ENCODE measurements at regions not wholly inside any gene's neighbourhood (a gene's known extent, or its start where the extent isn't known, plus 50 kb on each side); places are given as distances from the start of the nearest gene placed in this dataset.

DNA sequence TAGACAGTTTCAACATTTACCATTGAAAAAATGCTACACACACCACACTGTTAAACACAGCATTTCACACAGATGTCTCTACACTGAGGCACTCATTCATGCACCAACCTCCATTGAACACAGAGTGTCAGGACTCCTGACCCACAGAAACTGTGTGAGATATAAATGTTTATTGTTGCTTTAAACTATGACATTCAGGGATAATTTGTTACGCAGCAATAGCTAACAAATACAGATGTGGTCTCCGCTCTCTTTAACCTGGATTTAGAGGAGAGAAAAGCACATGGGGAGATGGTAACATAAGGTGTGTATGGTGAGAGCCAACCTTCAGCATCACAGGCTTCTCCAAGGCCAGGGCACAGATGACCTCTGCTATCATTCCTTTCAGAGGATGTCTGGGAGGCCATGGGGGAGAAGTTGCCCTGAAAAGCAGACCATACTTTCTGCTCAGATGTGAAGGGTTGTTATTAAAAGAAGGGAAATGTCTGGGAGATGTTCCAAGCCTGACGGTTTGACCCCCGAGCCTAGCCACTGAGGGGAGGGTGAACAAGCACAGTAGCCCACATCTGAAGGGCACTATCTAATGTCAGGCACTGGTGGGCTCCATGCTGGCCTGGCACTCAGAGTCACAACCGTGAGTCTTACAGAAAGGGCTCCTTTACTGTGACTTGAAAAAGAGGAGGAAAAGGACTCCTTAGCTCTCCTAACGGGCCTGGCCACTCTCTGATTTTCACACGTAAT lies 284.5 kb upstream of the TLE3 start:
- no peak overlapping the region for H3K4me3 ChIP-seq (ENCODE audit: low read depth, low read length)
- no peak for DNase-seq (ENCODE audit: low read depth)
- TF ChIP-seq CTCF (IDR thresholded peaks at IDR 0.05; ENCODE audit: insufficient read depth, low read length, poor library complexity, severe bottlenecking) = no peak
- peaks cover 2% of the 10 kb centered on the region for H3K27me3 ChIP-seq (ENCODE audit: control insufficient read depth, insufficient read depth, low read length)
- no peaks in the 10 kb centered on the region for H3K36me3 ChIP-seq (ENCODE audit: control insufficient read depth, insufficient read depth, low read length)

- Histone ChIP-seq H3K4me3 (ENCODE audit: low read depth, low read length) (no peak overlapping the region), H3K36me3 (ENCODE audit: control insufficient read depth, insufficient read depth, low read length) (no peaks in the 10 kb centered on the region), H3K27me3 (ENCODE audit: control insufficient read depth, insufficient read depth, low read length) (peaks cover 2% of the 10 kb centered on the region)
- TF ChIP-seq CTCF (IDR thresholded peaks at IDR 0.05; ENCODE audit: insufficient read depth, low read length, poor library complexity, severe bottlenecking) = no peak
- DNase-seq (ENCODE audit: low read depth) = no peak
These were observed 282.5 kb upstream of the TLE3 start for GRCh38 chr15:70379938-70380883.

- Histone ChIP-seq H3K4me3 (ENCODE audit: low read depth, low read length) (no peak overlapping the region), H3K27me3 (ENCODE audit: control insufficient read depth, insufficient read depth, low read length) (peaks cover 2% of the 10 kb centered on the region), H3K36me3 (ENCODE audit: control insufficient read depth, insufficient read depth, low read length) (no peaks in the 10 kb centered on the region)
- TF ChIP-seq CTCF (IDR thresholded peaks at IDR 0.05; ENCODE audit: insufficient read depth, low read length, poor library complexity, severe bottlenecking) = no peak
- DNase-seq (ENCODE audit: low read depth) = no peak
These were observed 281.4 kb upstream of the TLE3 start for GRCh38 chr15:70379134-70379533.

DNA sequence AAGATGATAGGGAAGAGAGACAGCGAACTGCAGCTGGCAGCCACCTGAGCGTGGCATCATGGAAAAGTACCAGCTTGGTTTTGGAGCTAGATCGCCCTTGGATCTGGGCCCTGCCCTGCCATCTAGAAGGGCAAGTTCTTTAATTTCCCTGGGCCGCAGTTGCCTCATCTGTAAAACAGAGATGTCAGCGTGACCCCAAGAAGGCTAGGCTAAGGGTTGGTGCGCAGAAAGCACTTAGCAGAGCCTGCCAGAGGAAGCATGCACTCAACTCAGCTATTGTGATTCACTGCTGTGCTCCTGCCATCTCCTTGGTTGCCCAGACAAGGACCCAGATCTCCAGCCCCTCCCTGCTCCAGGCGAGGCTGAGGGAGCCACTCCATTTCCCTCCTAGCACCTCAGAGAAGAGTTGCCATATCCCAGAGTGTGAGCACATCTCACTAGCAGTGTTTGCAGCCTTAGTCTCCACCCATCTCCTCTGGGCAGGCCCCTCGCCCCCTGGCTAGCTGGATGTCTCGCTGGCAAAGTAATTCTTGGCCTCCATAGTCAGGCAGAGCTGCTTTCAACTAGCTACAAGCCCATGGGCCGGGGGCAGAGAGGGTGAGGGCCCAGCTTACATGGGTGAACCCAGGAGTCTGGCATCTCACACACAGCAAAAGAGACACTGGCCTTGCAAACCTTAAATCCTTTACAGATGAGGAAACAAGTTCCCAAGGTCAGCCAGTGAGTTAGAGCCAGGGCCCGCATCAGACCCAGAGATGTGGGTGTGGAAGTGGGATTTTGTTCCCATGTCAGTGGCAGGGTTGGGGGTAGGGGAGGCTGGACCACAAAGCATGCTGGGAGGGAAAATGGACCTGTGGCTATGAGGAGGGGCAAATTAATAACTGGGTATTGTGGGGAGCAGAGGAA lies 280.7 kb upstream of the TLE3 start:
- Histone ChIP-seq H3K36me3 (ENCODE audit: control insufficient read depth, insufficient read depth, low read length) (no peaks in the 10 kb centered on the region), H3K27me3 (ENCODE audit: control insufficient read depth, insufficient read depth, low read length) (peaks cover 2% of the 10 kb centered on the region), H3K4me3 (ENCODE audit: low read depth, low read length) (no peak overlapping the region)
- TF ChIP-seq CTCF (IDR thresholded peaks at IDR 0.05; ENCODE audit: insufficient read depth, low read length, poor library complexity, severe bottlenecking) = no peak
- DNase-seq (ENCODE audit: low read depth) = no peak

- Histone ChIP-seq H3K36me3 (ENCODE audit: control insufficient read depth, insufficient read depth, low read length) (no peaks in the 10 kb centered on the region), H3K27me3 (ENCODE audit: control insufficient read depth, insufficient read depth, low read length) (no peaks in the 10 kb centered on the region), H3K4me3 (ENCODE audit: low read depth, low read length) (no peak overlapping the region)
- TF ChIP-seq CTCF (IDR thresholded peaks at IDR 0.05; ENCODE audit: insufficient read depth, low read length, poor library complexity, severe bottlenecking) = no peak
- DNase-seq (ENCODE audit: low read depth) = peak; percentile 16
These were observed 279.4 kb upstream of the TLE3 start for GRCh38 chr15:70376929-70377691.
